ENCODE measurements at regions not wholly inside any gene's neighbourhood (a gene's known extent, or its start where the extent isn't known, plus 50 kb on each side); places are given as distances from the start of the nearest gene placed in this dataset.

DNA sequence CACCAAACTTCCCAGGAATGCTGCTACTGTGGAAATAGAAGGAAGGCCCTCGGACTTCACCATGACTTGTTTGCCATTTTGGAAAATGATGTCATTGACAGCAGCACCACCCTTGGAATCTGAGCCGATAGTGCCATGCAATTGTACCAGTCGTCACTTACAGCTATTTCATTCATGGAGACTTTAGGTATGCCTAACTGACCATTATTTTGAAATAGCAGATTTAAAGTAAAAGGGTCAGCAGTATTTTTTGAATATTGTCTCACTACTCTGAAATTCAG is 66.0 kb upstream of the ARL8B start (continued):
- TF ChIP-seq, protein P1, sequence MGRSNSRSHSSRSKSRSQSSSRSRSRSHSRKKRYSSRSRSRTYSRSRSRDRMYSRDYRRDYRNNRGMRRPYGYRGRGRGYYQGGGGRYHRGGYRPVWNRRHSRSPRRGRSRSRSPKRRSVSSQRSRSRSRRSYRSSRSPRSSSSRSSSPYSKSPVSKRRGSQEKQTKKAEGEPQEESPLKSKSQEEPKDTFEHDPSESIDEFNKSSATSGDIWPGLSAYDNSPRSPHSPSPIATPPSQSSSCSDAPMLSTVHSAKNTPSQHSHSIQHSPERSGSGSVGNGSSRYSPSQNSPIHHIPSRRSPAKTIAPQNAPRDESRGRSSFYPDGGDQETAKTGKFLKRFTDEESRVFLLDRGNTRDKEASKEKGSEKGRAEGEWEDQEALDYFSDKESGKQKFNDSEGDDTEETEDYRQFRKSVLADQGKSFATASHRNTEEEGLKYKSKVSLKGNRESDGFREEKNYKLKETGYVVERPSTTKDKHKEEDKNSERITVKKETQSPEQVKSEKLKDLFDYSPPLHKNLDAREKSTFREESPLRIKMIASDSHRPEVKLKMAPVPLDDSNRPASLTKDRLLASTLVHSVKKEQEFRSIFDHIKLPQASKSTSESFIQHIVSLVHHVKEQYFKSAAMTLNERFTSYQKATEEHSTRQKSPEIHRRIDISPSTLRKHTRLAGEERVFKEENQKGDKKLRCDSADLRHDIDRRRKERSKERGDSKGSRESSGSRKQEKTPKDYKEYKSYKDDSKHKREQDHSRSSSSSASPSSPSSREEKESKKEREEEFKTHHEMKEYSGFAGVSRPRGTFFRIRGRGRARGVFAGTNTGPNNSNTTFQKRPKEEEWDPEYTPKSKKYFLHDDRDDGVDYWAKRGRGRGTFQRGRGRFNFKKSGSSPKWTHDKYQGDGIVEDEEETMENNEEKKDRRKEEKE (IDR thresholded peaks at IDR 0.05; ENCODE audit: borderline replicate concordance in 1 of 2, control insufficient read depth in 1 of 2, low read depth in 2 of 2, low read length in 1 of 2) = no peak
- TF ChIP-seq, protein P2, sequence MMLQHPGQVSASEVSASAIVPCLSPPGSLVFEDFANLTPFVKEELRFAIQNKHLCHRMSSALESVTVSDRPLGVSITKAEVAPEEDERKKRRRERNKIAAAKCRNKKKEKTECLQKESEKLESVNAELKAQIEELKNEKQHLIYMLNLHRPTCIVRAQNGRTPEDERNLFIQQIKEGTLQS (IDR thresholded peaks at IDR 0.05) = peak; percentile 50; the same call in 1 of the 2 replicates
- TF ChIP-seq, protein P2 (CRISPR knock-in tag; conservative IDR thresholded peaks at IDR 0.05) = no peak

GRCh38 chr3:5057272-5057671 is 64.8 kb upstream of the ARL8B start:
- Histone ChIP-seq H3K27ac (ENCODE audit: extremely low read depth, low read depth, low read length) (no peak overlapping the region), H2AFZ (ENCODE audit: low read depth, low read length) (peak overlapping the region; percentile 26; the same call in 1 of the 2 replicates), H3K27me3 (ENCODE audit: control insufficient read depth in 2 of 2, insufficient read depth in 2 of 2, low read length in 2 of 2) (no peaks in the 10 kb centered on the region), H3K9ac (ENCODE audit: insufficient read depth in 1 of 2, low read depth in 2 of 2, low read length in 2 of 2) (peak overlapping the region in 1 of 2 experiments; percentile 50; a peak in 1 of 4 replicates), H3K4me1 (replicated peaks in 1 of 2; ENCODE audit: control insufficient read depth in 2 of 2, insufficient read depth in 2 of 2, low read length in 2 of 2) (peaks cover 5 to 36% of the 10 kb centered on the region in 2 experiments; a peak in 4 of 5 replicates), H3K4me2 (ENCODE audit: insufficient read depth, low read length) (no peak overlapping the region), H3K79me2 (ENCODE audit: control insufficient read depth, insufficient read depth, low read length) (no peaks in the 10 kb centered on the region), H4K20me1 (replicated peaks; ENCODE audit: control insufficient read depth, insufficient read depth, low read length) (no peaks in the 10 kb centered on the region), H3K9me1 (ENCODE audit: control insufficient read depth, insufficient read depth, low read length) (no peaks in the 10 kb centered on the region), H3K4me3 (no peak overlapping the region), H3K9me3 (replicated peaks; ENCODE audit: control insufficient read depth, insufficient read depth, low read depth, low read length) (no peaks in the 10 kb centered on the region), H3K36me3 (ENCODE audit: control insufficient read depth, insufficient read depth, low read length) (no peaks in the 10 kb centered on the region)
- in situ Hi-C loops (cut with MboI) (loop anchor here (5.0 kb wide), 1 partner anchor 80 kb away; the partner anchor contains the start of gene BHLHE40), intact Hi-C loops (cut with micrococcal nuclease) (loop anchor here (1.0 to 5.0 kb wide), 6 partner anchors 81 to 705 kb away; no protein-coding TSS in a partner anchor)
- ChIA-PET POLR2A (interaction anchor here (0.5 to 1.6 kb wide), 12 partner anchors 19 to 345 kb away, joined by 3 to 12 read pairs (median 4); partner anchors contain the start of gene BHLHE40), CTCF (ENCODE audit: low intra/inter-chr PET ratio) (interaction anchor here (0.6 to 3.9 kb wide), 7 partner anchors 30 to 346 kb away, joined by 3 to 36 read pairs (median 5); no protein-coding TSS in a partner anchor)
- no TSS peak for BruUV-seq (replicated peaks)
- FAIRE-seq (no peak), ATAC-seq (no peak), DNase-seq (ENCODE audit: extremely low read depth in 1 of 4, low spot score in 3 of 4) (no peak)
- TF ChIP-seq CREB5 (CRISPR knock-in tag; IDR thresholded peaks at IDR 0.05) = no peak
- TF ChIP-seq, protein P3, sequence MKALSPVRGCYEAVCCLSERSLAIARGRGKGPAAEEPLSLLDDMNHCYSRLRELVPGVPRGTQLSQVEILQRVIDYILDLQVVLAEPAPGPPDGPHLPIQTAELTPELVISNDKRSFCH (CRISPR knock-in tag; IDR thresholded peaks at IDR 0.05) = no peak
- TF ChIP-seq, protein P3 (tag; IDR thresholded peaks at IDR 0.05) = 0 out of 2 replicates have a peak, but pooled peaks have one; percentile 25
- TF ChIP-seq POLR3A (IDR thresholded peaks at IDR 0.05; ENCODE audit: borderline replicate concordance, extremely low read depth, insufficient read depth, insufficient read length) = no peak
- no peak for TF ChIP-seq NR4A1 (CRISPR knock-in tag; IDR thresholded peaks at IDR 0.05)
- TF ChIP-seq NR4A1 (tag; IDR thresholded peaks at IDR 0.05) = 0 out of 2 replicates have a peak, but pooled peaks have one; percentile 18
- TF ChIP-seq CGGBP1 (CRISPR knock-in tag; IDR thresholded peaks at IDR 0.05) = no peak
- TF ChIP-seq NR3C1 (CRISPR knock-in tag; IDR thresholded peaks at IDR 0.05) = no peak
- TF ChIP-seq SMARCB1 (IDR thresholded peaks at IDR 0.05; ENCODE audit: insufficient read length, low read depth) = no peak
- TF ChIP-seq PML (IDR thresholded peaks at IDR 0.05; ENCODE audit: low read length) = peak; percentile 24; the same call in 1 of the 2 replicates
- no peak for TF ChIP-seq KLF16 (IDR thresholded peaks at IDR 0.05)
- TF ChIP-seq ZNF436 (CRISPR knock-in tag; IDR thresholded peaks at IDR 0.05) = no peak
- 58% methylated on average over 6 of the region's 6 CpGs for WGBS (ENCODE audit: insufficient coverage, low coverage, missing lambda C conversion rate)

Data from K562 (cell line).